Right lung (tissue), 2 donors: ENCODE measurements at regions not wholly inside any gene's neighbourhood (a gene's known extent, or its start where the extent isn't known, plus 50 kb on each side); places are given as distances from the start of the nearest gene placed in this dataset.

ENCODE experiments used
- DNase-seq, 2 donors: peaks; one replicate each; pipeline ENCODE4 v3.0.0-alpha.2; 2013

DNA sequence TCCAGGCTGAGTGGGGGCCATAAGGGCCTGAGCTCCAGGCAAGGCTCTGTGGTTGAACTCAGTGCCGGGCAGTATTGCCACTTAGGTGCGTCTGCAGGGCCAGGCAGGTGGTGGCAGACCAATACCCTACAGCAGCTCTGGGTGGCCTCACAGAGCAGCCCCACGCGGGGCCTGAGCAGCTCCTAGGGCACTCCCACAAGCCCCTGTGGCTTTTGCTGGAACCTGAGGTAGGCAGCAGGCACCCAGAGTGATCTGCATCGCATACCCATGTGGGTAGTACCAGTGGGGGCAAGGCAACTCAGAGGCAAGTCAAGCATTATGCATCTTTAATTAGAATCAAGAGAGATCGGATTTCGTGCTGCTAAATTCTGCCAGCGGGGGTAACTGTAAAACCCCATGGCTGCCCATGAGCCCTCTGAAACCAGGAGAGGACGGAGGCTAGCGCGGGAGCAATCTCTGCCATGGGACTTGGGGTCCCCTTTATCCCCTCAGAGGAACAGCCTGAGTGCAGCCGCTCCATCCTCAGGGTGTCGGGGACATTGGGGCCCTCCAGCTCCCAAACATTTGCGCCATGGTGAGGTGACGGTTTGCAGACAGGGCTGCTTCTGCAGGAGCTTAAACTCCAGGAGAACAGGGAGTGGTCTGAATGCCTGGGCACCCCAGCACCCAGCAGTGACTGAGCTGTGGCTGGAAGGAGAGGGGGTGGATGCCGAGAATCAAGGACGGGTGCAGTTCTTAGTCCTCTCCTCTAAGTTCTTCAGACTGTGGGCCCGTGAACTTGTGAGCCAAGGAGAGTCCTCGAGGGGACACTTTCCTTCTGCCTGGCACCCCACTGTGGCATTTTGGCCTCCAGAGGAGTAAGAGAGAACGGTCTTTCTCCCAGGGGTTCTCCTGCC lies 62.4 kb upstream of the PCSK6 start:
- DNase-seq = no peak

DNA sequence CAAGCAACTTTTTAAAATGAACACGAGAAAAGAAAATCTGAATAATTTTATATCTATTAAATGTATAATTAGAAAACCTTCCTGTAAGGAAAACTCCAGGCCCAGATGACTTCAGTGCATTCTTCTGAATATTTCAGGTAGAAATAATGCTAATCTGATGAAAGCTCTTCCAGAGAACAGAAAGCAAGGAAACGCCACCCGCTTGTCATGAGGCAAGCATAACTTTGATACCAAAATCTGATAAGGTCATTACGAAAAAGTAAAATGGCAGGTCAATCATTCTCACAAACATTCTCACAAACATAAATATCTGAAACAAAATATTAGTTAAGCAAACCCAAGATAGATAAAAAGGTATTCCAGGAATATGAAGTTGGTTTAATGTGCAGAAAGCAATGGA lies 60.6 kb upstream of the PCSK6 start:
- no peak for DNase-seq

DNA sequence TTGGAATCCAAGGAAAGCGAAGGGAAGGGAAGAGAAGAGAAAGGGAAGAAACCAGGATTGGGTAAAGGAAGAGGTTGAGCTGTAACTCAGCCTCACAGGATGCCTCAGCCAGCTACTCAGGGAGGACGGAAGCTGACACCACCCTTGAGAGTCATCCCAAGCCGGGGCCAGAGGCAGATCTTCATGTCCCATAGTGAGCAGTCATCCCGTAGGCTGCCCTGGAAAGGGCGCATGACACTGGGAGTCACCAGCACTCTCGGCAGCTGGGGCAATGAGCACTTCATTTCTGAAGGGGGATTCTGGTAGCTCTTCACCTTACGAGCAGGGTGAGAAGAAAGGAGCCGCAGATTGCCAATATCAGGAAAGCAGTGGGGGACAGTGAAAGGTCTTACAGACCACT lies 60.1 kb upstream of the PCSK6 start:
- DNase-seq = no peak

- DNase-seq = no peak
Observed at GRCh38 chr15:101547737-101548136, 58.2 kb upstream of the PCSK6 start.

DNA sequence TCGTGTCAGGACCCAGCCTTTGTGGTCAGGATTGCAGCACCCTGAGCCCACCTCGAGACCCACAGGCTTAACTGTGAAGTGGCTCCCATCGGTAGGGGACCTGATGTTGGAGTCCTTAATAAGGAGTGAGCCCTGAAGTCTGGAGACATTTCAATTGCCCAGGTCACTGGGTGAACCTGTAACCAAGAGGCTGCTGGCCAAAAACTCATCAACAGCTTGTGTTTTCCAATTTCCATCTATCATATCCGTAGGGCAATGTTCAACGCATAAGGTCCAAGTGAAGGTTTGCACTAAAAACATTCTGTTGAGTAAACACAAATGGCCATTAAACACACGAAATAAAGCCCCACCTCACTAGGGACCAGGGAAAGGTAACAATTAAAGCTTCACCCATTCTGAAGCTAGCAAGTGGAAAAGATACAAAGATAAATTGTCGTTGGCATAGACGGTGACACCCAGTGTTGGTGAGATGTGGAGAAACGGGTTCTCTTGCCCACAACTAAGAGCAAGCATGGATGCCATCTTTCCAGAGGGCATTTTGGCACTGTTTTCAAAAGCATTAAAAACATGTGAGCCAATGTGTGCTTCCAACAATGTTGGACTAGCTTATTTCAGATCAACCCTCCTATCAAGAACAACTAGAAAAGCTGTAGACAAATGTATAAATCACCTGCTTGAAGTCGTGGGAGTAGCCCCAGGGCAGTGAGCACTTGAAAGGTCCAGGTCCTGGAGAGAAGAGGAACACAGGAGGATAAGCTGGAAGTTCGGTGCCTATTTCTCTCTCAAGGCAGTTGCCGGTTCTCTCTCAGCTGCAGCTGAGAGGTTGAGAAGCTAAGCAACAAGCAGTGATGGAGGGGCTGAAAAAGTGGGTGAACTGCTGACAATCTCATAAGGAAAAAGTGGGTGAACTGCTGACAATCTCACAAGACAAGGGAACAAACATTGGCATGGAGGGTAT lies 56.3 kb upstream of the PCSK6 start:
- DNase-seq = no peak

DNA sequence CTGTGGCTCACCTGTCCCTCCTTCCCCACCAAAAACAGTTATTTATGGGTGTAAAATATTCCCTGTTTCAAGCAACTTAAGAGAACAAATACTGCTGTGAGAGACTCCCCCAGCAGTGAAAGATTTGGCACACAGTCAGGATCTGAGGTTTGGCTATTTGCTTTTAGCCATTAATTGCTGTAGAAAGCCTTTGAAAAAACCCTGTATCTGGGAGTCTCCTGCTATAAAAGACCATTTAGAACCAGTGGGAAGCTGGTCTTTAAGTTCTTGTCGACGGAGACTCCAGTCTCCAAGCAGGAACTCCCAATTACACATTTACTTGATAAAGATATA lies 55.1 kb upstream of the PCSK6 start:
- no peak for DNase-seq

GRCh38 chr15:101543926-101544612 lies 54.6 kb upstream of the PCSK6 start:
- no peak for DNase-seq

DNA sequence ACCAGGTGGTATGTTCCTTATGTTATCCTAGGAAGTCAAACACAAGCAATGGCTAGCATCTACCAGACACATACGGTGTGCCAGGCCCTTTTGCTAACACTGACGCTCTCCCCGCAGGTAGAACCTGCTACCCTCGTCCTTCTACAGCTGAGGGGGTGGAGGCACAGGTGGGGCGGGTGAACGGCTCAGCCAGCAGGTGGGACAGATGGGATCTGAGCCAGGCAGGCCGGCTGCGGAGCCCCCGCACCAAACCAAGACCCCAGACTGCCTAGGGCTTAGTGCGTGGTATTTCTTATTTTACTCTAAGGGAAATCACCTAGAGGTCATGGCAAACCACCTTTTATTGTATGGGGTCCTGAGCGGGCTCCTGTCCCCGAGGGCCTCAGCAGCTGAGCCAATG lies 53.9 kb upstream of the PCSK6 start:
- no peak for DNase-seq

DNA sequence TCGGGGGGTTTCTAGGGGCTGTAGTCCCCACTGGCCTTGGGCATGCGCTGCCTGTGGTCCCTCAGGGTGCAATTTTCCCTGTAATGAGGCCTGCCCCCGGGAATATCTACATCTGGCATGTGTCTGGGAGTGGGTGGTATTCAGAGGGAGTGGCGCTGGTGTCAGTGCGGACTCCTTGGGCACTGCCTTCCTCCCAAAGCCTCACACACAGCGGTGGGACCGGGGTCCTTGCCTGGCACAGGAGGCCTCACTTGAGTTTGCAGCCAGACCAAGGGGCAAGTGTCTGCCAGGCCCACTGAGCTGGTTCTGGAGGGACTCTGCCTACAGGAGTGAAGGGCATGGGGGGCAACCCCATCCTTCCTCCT lies 53.5 kb upstream of the PCSK6 start:
- no peak for DNase-seq

DNA sequence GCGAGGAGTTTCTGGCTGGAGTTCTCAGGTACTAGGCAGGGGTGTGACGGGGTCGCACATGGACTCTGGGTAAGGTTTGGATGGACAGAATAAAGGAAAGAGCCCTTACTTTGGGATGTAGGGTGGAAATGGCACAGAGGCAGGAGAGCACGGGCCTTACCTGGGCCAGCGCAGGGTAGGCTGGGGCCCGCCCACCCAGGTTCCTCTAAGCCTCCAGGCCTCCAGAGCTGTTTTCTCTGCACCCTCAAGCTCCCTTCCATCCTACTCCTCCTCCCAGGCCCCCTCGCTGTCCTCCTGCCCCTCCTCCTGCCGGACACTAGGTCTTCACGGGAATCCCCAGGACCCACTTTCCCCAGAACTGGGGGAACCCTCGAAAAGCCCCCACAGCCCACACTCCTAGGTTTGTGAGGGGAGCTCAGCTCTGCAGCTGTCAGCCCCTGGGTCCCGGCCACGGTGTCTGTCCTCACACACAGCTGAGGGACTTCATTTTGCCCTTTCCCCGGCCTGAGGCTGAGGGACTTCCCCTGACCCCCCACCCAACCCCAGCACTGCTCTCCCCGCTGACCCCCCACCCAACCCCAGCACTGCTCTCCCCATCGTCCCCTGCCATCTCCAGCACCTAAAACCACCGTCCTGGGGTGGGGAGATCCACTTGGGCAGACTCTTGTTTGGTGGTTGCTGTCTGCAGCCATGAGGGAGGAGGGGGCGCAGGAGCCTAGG lies 53.0 kb upstream of the PCSK6 start:
- no peak for DNase-seq

DNA sequence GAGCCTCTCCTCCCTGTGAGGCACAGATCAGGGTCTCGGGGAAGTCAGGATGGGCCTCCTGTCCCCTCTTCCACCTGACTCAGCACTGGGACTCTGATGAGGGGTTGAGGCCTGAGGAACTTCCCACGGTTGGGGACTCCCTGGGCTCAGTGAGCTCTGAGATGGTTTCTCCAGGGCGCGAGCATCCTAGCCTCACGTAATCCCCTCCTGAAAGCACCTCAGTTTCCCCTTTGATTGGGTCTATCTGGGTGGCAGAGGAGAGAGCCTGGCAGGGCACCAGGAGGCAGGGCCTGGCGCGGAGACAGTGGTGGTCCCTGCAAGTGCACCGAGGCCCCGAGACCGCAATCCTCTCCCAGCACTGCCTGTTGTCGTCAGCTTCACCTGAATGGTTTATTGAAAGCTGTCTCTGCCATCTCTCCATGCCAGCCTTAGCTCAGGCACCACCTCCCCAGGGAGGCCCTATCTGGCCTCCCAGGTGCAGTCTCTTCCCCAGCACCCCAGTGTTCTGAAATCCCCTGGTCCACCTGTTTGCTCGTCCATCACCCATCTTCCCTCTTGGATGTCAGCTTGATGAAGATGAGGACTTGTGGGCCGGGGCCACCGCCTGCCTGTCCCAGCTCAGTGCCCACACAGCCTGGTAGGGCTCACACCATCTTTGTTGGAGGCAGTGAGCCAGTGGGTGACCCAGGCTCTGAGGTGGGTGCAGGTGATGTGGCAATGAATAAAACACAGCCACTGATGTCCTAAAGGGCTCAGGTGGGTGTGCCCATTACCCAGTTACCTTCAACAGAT lies 52.2 kb upstream of the PCSK6 start:
- DNase-seq = no peak

DNA sequence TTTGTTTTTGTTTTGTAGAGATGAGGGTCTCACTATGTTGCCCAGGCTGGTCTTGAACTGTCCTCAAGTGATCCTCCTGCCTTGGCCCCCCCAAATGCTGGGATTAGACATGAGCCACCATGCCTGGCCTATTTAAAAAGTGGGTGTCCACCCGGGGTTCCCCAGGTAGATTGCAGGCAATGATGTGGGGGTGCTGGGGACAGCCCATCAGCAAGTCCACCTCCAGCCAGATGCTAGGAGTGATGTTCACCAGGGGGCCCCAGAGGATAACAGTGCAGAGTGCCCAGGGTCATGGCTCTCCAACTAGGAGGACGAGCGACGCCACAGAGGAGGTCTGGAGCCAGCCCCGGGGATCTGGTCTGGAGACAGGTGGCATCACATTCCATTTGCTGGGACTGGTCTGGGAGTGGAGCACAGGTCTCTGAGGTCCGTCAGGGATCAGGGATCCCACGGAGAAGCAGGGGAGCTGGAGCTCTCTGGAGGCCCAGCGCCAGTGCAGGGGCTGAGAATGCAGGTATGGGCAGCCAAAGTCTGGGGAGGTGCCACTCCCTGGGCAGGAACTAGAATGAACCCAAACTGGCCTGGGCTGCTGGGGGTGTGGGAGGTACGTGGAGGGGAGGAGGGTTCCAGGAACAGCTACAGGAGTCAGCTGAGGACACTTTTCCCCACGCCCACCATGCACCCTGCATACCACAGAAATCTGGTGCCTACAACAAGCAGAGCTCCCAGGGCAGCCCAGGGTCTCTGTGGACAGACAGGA lies 51.2 kb upstream of the PCSK6 start:
- no peak for DNase-seq

DNA sequence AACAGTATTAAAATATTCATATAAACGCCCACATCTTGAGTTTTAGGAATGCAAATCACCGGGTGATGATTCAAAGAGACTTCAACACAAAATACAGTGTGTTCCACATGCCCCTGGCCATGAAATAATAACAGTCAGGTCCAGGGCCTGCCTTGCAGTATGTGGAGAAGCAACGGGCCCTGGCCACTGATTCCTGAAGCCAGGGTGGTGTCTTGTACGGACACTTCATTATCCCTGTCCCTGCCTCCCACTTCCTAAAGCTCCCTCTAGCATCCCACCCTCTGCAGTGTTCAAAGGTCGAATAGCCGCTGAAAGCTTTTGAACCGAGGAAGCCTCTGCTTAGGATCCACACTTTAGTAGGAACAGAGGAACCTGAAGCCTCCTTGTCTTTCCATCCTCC lies 50.4 kb upstream of the PCSK6 start:
- DNase-seq = no peak

DNA sequence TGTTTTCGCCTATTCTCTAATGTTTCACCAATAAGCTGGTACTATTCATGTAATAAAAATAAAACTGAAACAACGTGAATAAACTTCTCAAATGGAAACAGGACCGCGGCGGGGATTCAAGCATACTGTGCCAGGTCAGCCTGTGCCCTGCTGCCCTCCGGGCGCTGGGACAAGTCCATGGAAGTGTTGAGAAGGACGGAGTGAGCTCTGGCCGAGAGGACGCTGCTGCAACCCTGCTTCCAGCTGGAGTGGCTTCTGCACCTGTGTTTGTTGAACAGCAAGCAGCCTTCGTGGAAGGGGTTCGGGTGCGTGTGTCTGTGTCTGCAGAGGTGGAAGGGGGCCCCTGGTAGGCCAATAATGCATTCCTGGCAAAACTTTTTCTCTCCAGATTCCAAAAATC lies 50.0 kb upstream of the PCSK6 start:
- DNase-seq = no peak
